ENCODE measurements at regions not wholly inside any gene's neighbourhood (a gene's known extent, or its start where the extent isn't known, plus 50 kb on each side); places are given as distances from the start of the nearest gene placed in this dataset.

- DNase-seq (ENCODE audit: low spot score): no peak
These were observed 1331.2 kb upstream of the GBE1 start for GRCh38 chr3:83092521-83093221.

DNA sequence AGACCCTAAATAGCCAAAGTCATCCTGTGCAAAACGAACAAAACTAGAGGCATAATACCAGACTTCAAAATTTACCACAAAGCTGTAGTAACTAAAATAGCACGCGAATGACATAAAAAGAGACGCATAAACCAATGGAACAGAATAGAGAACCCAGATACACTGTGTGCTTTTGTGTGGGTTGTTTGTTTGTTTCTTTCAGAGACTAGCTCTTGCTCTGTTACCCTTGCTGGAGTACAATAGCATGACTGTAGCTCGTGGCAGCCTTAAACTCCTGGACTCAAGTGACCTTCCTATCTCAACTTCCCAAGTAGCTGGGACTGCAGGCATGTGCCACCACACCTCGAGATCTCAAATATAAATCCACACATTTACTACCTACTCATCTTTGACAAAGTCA is 1314.6 kb upstream of the GBE1 start:
- no peak for DNase-seq (ENCODE audit: low spot score)

DNA sequence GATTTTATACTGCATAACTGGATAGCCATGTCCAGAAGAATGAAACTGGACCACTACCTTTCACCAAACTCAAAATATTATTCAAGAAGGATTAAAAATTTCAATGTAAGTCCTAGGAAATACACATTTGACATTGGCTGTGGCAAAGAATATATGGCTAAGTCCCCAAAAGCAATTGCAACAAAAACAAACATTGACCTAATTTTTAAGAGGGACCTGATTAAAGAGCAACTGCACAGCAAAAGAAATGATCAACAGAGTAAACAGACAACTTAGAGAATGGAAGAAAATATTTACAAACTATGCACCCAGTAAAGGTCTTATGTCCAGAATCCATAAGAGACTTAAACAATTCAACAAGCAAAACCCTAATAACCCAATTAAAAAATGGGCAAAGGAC is 1313.0 kb upstream of the GBE1 start:
- no peak for DNase-seq (ENCODE audit: low spot score)

DNA sequence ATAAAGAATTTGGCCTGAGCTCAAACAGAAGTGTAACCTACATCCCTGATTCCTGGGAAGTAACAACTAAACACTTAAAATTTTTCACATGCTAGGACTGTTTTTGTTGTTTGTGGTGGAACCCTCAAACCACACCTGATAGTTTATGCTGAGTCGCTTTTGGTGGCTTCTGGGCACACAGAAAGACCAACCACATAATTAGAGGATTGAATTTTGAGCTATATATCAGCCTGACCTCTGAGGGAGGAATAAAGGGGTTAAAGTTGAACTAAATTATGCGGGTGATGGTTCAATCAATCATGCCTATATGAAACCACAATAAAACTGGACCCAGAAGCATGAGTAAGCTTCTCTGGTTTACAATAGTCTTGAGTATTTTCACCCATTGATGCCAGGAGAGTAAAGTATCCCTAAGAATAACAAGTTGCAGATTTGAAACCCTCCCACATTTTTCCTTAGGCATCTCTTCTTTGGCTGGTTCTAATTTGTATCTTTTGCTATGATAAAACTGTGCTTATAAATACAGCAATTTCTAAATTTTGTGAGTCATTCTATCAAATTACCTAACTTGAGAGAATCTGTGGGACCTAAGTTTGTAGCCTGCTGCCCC is 1304.5 kb upstream of the GBE1 start:
- no peak for DNase-seq (ENCODE audit: low spot score)

- no peak for DNase-seq (ENCODE audit: low spot score)
These were observed 1302.0 kb upstream of the GBE1 start for GRCh38 chr3:83063446-83063845.

DNA sequence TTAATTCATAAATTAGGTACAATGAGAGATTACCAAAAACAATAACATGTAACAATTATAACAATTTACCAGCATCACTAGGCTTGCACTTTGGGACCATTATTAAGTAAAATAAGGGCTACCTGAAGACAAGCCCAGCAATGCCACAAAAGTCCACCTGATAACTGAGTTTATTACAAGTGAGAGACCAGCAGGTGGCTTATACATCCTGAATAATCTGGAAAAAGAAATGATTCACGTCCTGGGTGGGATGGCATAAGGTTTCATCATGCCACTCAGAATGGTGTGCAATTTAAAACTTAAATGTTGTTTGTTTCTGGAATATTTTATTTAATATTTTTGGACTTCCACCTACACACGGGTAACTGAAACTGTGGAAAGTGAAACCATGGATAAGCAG is 1287.1 kb upstream of the GBE1 start:
- no peak for DNase-seq (ENCODE audit: low spot score)

- no peak for DNase-seq (ENCODE audit: low spot score)
These were observed 1278.0 kb upstream of the GBE1 start for GRCh38 chr3:83039422-83039821.

GRCh38 chr3:83035704-83036010 is 1274.2 kb upstream of the GBE1 start:
- DNase-seq (ENCODE audit: low spot score): no peak

DNA sequence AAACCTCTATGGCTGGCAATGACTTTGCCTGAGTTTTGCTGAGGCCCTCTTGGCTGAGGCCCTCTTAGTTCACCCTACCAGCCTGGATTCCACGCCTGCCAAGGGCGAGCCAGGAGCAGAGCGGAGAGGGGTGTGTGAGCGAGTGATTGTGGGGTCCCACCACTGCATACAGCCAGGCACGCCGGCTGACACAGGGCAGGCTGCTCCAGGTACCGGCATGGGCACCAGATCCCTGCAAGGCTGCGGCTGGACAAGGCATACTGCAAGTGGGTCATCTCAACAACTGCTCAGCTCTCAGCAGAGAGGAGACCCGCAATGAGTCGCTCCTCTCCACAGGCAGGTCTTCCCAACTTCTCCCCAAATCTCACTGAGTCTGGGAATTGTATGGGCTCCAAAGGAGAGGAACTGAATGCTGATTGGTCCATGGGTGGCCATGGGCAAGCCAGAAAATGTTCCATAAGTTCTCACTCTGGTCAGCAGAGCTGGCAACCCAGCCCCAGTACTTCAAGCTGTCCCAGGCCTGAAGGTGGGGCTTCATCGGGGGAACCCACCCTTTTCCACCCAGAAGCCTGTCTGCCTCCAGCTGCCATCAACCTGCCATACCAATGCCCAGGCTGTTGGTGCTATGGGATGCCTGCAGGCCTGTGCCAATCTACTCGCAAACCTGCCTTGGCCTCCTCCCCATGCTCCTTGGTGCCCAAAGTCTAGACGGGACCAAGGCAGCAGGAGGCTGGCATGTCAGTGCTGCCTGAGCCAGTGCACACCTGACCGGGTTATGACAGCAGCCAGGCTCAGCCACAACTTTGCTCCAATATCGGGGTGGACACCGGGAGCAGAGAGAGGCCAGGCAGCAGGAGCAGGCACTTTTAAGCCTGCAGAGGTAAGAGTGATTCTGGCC is 1273.6 kb upstream of the GBE1 start:
- DNase-seq (ENCODE audit: low spot score): no peak

DNA sequence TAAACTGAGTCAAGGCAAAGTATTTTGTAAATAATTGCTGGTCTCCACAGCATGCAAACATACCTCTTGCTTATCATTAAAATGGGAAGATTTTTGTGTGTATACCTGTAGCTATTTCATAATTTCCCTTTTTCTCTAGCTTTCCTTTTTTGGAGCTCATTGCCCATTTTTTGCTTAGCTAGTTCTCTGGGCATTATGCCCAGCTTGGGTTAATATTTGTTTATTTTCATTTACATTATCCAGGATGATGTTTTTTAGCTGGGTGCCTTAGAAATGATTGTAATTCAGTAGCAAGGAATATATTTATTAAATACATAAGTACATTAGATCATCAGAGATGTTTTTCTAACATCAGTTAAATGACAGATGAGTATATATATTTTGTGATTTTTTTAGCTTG is 1271.7 kb upstream of the GBE1 start:
- DNase-seq (ENCODE audit: low spot score): no peak

DNA sequence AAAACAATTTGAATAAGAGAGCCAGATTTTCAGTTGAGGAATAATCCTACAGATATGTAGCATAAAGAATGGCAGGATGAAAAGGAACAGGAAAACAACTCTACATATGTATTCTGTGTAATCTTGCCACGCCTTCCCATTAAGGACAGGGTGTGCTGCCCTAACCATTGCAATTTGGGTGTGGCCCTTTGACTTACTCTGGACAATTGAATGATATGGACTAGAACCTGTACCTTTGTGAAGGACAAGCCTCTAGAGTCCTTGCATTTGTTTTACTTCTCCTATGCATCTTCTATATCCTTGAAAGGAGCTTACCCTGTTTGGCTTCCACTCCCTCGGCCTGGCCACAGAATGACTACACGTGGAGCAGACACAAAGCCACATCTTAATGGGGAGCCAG is 1261.6 kb upstream of the GBE1 start:
- DNase-seq (ENCODE audit: low spot score): no peak

DNA sequence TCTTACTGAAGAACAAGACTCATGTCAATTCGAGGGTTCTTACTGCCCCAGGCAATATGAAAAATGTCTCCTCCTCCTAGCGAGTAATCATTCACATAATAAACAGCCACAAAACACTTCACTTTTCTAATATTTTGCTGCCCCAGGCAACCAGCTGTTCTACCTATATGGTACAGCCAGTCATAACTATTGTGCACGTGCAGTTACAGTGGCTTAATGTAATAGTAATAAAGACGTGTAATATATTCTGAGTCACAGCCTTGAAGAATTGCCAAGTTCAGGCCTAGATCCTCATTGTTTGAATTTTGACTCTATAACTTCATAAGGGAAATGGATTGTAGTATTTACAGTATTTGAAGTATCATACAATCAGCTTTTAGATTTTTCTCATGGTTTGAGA is 1250.0 kb upstream of the GBE1 start:
- no peak for DNase-seq (ENCODE audit: low spot score)

- DNase-seq (ENCODE audit: low spot score): no peak
These were observed 1242.5 kb upstream of the GBE1 start for GRCh38 chr3:83003917-83004316.

- no peak for DNase-seq (ENCODE audit: low spot score)
These were observed 1241.5 kb upstream of the GBE1 start for GRCh38 chr3:83002869-83003445.

GRCh38 chr3:82999777-83000176 is 1238.3 kb upstream of the GBE1 start:
- no peak for DNase-seq (ENCODE audit: low spot score)

DNA sequence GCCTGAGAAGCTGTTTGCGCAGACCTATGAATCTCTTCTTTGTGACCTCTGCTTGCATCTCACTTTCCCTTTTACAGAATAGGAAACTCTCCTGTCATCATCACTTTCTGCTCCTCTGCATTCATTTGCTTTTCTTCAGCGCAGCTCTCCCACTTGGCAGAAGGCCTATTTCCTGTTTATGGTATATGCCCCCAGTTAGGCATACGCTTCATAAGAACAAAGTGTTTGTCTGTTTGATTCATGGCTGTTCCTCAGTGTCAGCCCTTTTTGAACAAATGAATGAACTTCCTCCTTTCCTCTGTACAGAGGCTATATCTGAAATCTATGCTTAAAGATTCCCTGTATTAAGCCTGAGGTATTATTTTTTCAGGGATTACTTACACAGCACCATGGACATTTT is 1216.9 kb upstream of the GBE1 start:
- no peak for DNase-seq (ENCODE audit: low spot score)

- DNase-seq (ENCODE audit: low spot score): no peak
These were observed 1216.4 kb upstream of the GBE1 start for GRCh38 chr3:82977871-82978270.

DNA sequence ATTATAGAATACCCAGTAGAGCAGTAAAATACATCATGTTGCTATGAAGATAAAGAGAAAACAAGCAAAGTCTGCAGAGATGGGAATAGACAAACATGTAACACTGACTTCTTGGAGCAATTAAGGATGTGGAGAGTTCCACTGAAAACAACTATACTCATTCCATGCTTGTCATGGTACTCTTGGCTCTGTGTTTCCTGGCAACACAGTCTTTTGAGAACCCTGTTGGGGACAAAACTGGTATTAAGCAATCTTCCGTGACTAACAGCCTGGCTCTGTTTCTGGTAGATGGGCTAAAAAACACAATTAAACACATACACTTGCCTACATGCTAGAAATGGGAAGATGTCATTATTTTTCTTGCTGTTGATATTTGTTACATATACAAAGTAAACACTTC is 1212.3 kb upstream of the GBE1 start:
- DNase-seq (ENCODE audit: low spot score): no peak

GRCh38 chr3:82960379-82960778 is 1198.9 kb upstream of the GBE1 start:
- no peak for DNase-seq (ENCODE audit: low spot score)

DNA sequence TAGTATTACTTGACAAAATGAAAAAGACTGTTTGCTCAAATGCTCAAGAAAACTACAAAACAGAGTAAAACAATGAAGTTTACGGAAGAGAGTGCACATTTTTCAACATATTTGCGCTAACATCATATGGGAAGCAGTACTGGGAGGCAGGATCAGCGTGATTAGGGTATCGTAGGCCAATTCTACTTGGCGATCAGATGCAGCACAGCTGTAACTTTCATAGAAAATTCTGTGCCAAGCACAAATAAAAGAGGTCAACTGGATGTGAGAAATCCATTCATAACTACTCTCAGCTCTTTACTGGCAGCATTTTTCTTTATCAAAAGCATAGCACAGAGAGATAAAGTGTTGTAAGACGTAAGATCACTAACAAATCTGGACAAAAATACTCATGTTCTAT is 1196.3 kb upstream of the GBE1 start:
- DNase-seq (ENCODE audit: low spot score): no peak

- DNase-seq (ENCODE audit: low spot score): no peak
These were observed 1195.6 kb upstream of the GBE1 start for GRCh38 chr3:82957079-82957478.

GRCh38 chr3:82954486-82954885 is 1193.0 kb upstream of the GBE1 start:
- no peak for DNase-seq (ENCODE audit: low spot score)

DNA sequence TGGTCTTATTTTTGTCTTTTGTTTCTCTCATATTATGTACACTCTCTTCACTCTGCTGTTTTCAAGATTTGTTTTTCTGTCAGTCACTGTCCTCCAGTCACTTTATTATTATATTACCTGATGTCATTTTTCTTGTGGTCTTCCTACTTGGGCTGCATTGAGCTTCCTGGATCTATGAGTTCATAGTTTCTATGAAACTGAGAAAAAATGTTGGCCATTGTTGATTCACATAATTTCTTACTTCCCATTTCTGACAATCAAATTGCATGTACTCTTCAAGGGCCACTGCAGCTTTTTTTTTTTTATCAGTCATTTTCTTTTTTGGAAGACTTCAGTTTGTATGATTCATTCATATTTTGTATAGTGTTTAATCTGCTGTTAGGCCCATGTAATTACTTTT is 1180.6 kb upstream of the GBE1 start:
- no peak for DNase-seq (ENCODE audit: low spot score)
